ENCODE measurements at regions not wholly inside any gene's neighbourhood (a gene's known extent, or its start where the extent isn't known, plus 50 kb on each side); places are given as distances from the start of the nearest gene placed in this dataset.

DNA sequence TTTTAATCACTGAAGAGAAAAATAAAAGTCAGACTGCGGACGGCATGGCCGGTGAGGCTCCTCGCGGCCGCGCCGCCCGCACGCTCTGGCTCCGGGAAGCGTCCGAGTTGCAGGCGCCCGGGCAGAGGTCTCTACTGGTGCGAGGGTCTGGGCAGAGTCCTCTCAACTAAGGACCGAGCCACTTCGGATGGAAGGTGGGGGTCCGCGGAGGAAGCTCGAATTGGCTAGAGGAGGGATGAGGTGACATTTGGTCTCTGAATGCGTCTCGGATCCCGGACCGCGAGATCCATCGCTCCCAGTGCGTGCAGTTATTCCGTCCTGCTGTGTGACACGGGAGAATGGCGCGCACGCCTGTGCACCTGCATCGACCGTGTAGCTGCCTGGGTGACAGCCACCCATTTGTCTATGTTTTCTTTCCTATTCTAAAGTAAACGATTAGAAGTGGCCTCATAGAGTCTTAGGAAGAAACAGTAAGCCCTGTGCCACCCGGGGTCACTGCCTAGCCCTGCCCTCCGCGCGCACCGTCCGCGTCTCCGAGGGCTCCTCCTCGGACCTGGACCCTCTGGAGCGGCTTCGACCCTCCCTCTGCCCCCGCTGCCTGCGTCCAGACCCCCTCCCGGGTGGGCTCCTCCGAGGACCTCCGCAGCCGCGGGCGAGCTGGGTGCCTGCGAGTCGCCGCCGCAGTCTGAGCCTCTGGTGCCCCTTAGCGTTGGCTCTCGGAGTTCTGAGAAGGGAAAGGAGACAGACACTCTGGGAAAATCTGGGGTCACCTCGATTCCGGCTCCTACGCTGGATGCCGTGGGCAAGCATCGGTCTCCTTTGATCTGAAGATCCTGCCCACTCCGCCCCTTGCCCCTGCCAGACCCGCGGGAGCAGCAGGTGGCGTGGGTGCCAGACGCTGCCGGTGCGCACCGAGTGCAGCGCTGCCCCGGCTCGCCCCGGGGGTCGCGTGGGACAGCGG is 347.4 kb downstream of the LIG4 start:
- H3K4me3 ChIP-seq (ENCODE audit: low read length in 2 of 2) = no peak overlapping the region
- H3K4me3 Mint-ChIP-seq = peak overlapping the region in 5 of 8 donors; percentile 25 to 65 (median 57)
- POLR2A ChIA-PET (ENCODE audit: partially characterized antibody) = no interaction called here

DNA sequence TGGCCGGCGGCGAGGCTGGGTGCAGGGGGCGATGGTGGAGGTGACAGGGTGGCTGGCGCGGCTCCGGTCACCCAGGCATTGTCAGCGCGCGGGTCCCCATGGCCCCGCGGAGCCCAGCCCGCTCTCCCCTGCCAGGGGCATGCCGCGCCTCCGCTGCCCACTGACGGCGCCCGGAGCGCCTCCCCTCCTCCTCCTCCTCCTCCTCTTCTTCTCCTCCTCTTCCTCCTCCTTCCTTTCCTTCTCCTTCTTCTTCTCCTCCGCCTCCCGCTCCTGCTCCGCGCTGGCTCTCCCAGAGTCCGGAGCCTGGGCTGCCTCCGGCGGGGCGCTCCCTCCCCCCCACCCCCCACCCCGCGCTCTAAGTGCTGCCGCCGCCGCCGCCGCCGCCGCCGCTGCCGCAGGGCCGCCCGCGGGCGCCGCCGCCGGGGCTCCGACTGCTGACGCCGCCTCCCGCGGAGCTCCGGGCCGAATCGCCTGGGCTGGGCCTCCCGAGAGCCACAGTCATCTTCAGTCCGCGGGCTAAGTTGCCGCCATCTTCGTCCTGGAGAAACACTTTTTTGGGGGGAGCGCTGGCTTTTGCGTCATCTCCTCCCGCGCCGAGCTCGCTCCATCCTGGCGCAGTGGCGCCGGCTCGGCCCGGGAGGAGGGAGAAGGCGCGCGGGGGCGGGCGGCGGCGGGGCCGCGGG is 348.3 kb downstream of the LIG4 start:
- Histone ChIP-seq H3K4me3 (ENCODE audit: low read length in 2 of 2) (no peak overlapping the region), H3K27ac (ENCODE audit: low read depth, low read length) (no peak overlapping the region), H3K4me1 (ENCODE audit: insufficient read depth, low read length) (peaks cover 3% of the 10 kb centered on the region), H3K36me3 (ENCODE audit: insufficient read depth, low read length) (no peaks in the 10 kb centered on the region), H3K27me3 (ENCODE audit: insufficient read depth, low read length) (no peaks in the 10 kb centered on the region), H3K9me3 (ENCODE audit: control insufficient read depth in 1 of 2, low read length in 2 of 2) (no peaks in the 10 kb centered on the region)
- POLR2A ChIA-PET (ENCODE audit: partially characterized antibody) = no interaction called here
- Mint-ChIP-seq H3K4me1 (peaks cover 0 to 15% (median 3%) of the 10 kb centered on the region in 4 donors), H3K4me3 (peak overlapping the region in 3 of 8 donors; percentile 5 to 44 (median 24)), H3K27ac (no peak overlapping the region), H3K27me3 (peaks cover 18 to 33% of the 10 kb centered on the region in 2 donors), H3K36me3 (no peaks in the 10 kb centered on the region), H3K9me3 (peaks cover 2 to 16% (median 10%) of the 10 kb centered on the region in 8 donors)
- CTCF ChIA-PET (ENCODE audit: partially characterized antibody) = no interaction called here
- DNase-seq = no peak
- intact Hi-C loops (cut with micrococcal nuclease) = no loop called here

More for the DNA sequence above, 347.4 kb downstream of the LIG4 start:
- no peak overlapping the region for H3K27ac Mint-ChIP-seq
- CTCF ChIA-PET (ENCODE audit: partially characterized antibody) = no interaction called here
- H3K27me3 ChIP-seq (ENCODE audit: insufficient read depth, low read length) = no peaks in the 10 kb centered on the region
- H3K9me3 Mint-ChIP-seq = peaks cover 2 to 16% (median 10%) of the 10 kb centered on the region in 8 donors
- H3K4me1 Mint-ChIP-seq = peaks cover 0 to 15% (median 3%) of the 10 kb centered on the region in 4 donors
- no peaks in the 10 kb centered on the region for H3K9me3 ChIP-seq (ENCODE audit: control insufficient read depth in 1 of 2, low read length in 2 of 2)
- H3K27me3 Mint-ChIP-seq = peaks cover 18 to 33% of the 10 kb centered on the region in 2 donors
- no peak overlapping the region for H3K27ac ChIP-seq (ENCODE audit: low read depth, low read length)
- intact Hi-C loops (cut with micrococcal nuclease) = no loop called here
- peaks cover 3% of the 10 kb centered on the region for H3K4me1 ChIP-seq (ENCODE audit: insufficient read depth, low read length)
- H3K36me3 Mint-ChIP-seq = no peaks in the 10 kb centered on the region
- no peaks in the 10 kb centered on the region for H3K36me3 ChIP-seq (ENCODE audit: insufficient read depth, low read length)
- DNase-seq = no peak

DNA sequence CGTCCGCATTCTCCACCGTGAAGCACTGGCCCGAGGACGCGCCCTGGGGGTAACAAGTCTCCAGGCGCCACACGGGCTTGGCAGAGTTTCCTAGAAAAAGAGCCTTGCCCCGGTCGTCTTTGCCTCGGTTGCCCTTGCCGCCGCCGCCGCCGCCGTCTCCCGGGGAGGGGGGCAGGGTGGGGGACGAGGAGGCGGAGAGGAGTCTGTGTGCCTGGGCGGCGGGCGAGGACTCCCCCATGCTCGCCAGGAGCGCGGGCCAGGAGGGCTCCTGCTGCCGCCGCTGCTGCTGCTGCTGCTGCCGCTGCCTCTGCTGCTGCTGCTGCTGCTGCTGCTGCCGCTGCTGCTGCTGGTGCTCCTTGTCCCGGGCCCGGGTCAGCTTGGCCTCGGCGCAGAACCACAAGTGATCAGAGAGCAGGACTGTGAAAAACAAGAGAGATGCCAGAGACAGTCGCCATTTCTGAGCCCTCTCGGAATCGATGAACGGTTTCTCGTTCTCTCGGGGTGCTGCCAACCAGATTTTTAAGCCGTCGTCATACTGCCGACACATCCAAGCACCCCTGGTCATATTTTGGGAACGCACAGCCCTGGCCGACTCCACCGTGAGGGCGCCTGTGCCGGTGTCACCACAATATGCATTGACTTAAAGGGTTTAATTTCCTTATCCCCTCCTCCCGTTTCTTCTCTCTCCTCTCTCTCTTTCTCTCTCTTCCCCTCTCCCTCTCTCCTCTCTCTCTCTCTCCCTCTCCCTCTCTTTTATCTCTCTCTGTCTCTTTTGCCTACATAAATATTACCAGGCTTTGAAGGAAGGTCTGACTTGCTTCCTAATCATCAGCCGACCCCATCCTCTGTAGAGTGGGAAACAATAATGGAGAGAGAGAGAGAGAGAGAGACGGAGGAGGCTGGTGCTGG is 349.1 kb downstream of the LIG4 start:
- DNase-seq = no peak
- peaks cover 18 to 33% of the 10 kb centered on the region in 2 donors for H3K27me3 Mint-ChIP-seq
- peaks cover 0 to 15% (median 3%) of the 10 kb centered on the region in 4 donors for H3K4me1 Mint-ChIP-seq
- H3K4me3 Mint-ChIP-seq = peak overlapping the region in 4 of 8 donors; percentile 5 to 44 (median 21)
- H3K27ac Mint-ChIP-seq = no peak overlapping the region
- H3K36me3 Mint-ChIP-seq = no peaks in the 10 kb centered on the region
- H3K9me3 Mint-ChIP-seq = peaks cover 2 to 16% (median 10%) of the 10 kb centered on the region in 8 donors
- Histone ChIP-seq H3K9me3 (ENCODE audit: control insufficient read depth in 1 of 2, low read length in 2 of 2) (no peaks in the 10 kb centered on the region), H3K4me1 (ENCODE audit: insufficient read depth, low read length) (peaks cover 3% of the 10 kb centered on the region), H3K4me3 (ENCODE audit: low read length in 2 of 2) (no peak overlapping the region), H3K27ac (ENCODE audit: low read depth, low read length) (no peak overlapping the region), H3K36me3 (ENCODE audit: insufficient read depth, low read length) (no peaks in the 10 kb centered on the region), H3K27me3 (ENCODE audit: insufficient read depth, low read length) (no peaks in the 10 kb centered on the region)
- ChIA-PET POLR2A (ENCODE audit: partially characterized antibody) (no interaction called here), CTCF (ENCODE audit: partially characterized antibody) (no interaction called here)
- intact Hi-C loops (cut with micrococcal nuclease) = no loop called here

DNA sequence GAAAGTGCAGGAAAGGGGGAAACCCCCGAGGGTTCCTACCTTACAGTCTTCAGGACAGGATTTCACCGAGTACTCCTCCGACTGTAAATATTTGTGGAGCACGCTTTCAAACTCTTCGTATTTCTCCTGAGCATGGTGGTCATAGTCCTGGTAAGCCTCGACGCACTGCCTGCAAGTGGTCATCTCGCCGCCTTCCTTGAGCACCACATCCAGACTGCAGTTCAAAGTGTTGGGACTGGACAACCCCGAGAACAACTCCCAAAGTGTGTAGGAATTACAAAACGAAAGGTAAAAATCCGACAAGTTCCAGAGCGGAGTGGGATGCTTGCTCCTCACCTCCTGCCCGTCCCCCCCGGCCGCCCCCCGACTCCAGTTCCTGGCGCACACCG is 349.7 kb downstream of the LIG4 start:
- Mint-ChIP-seq H3K4me3 (peak overlapping the region in 2 of 8 donors; percentile 32 to 47), H3K9me3 (peaks cover 2 to 16% (median 10%) of the 10 kb centered on the region in 8 donors), H3K36me3 (no peaks in the 10 kb centered on the region), H3K4me1 (peaks cover 0 to 15% (median 3%) of the 10 kb centered on the region in 4 donors), H3K27me3 (peaks cover 18 to 33% of the 10 kb centered on the region in 2 donors), H3K27ac (no peak overlapping the region)
- H3K27me3 ChIP-seq (ENCODE audit: insufficient read depth, low read length) = no peaks in the 10 kb centered on the region
- H3K4me3 ChIP-seq (ENCODE audit: low read length in 2 of 2) = no peak overlapping the region
- intact Hi-C loops (cut with micrococcal nuclease) = no loop called here
- no peak overlapping the region for H3K27ac ChIP-seq (ENCODE audit: low read depth, low read length)
- CTCF ChIA-PET (ENCODE audit: partially characterized antibody) = no interaction called here
- no peaks in the 10 kb centered on the region for H3K9me3 ChIP-seq (ENCODE audit: control insufficient read depth in 1 of 2, low read length in 2 of 2)
- DNase-seq = no peak
- no peaks in the 10 kb centered on the region for H3K36me3 ChIP-seq (ENCODE audit: insufficient read depth, low read length)
- POLR2A ChIA-PET (ENCODE audit: partially characterized antibody) = no interaction called here
- peaks cover 3% of the 10 kb centered on the region for H3K4me1 ChIP-seq (ENCODE audit: insufficient read depth, low read length)

DNA sequence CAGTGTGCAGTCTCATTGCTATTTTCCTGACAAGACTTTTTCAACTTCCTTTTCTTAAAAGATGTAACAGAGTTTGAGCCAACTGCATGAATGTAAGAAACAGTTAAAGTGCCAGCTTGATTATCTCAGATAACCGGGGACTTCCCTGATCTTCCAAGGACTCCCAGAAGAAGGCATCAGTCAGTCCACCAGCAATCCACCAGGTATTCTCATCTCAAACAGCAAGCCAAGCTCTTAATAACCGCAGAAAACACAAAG is 350.1 kb downstream of the LIG4 start:
- peaks cover 2 to 16% (median 9%) of the 10 kb centered on the region in 8 donors for H3K9me3 Mint-ChIP-seq
- H3K36me3 Mint-ChIP-seq = no peaks in the 10 kb centered on the region
- H3K27ac Mint-ChIP-seq = no peak overlapping the region
- CTCF ChIA-PET (ENCODE audit: partially characterized antibody) = no interaction called here
- peak overlapping the region in 3 of 8 donors; percentile 32 to 47 (median 32) for H3K4me3 Mint-ChIP-seq
- peaks cover 0 to 15% (median 3%) of the 10 kb centered on the region in 4 donors for H3K4me1 Mint-ChIP-seq
- intact Hi-C loops (cut with micrococcal nuclease) = no loop called here
- no peaks in the 10 kb centered on the region for H3K36me3 ChIP-seq (ENCODE audit: insufficient read depth, low read length)
- no peak overlapping the region for H3K4me3 ChIP-seq (ENCODE audit: low read length in 2 of 2)
- H3K27me3 Mint-ChIP-seq = peaks cover 18 to 31% of the 10 kb centered on the region in 2 donors
- POLR2A ChIA-PET (ENCODE audit: partially characterized antibody) = no interaction called here
- H3K27ac ChIP-seq (ENCODE audit: low read depth, low read length) = no peak overlapping the region
- no peaks in the 10 kb centered on the region for H3K27me3 ChIP-seq (ENCODE audit: insufficient read depth, low read length)
- peaks cover 3% of the 10 kb centered on the region for H3K4me1 ChIP-seq (ENCODE audit: insufficient read depth, low read length)
- H3K9me3 ChIP-seq (ENCODE audit: control insufficient read depth in 1 of 2, low read length in 2 of 2) = no peaks in the 10 kb centered on the region
- no peak for DNase-seq

DNA sequence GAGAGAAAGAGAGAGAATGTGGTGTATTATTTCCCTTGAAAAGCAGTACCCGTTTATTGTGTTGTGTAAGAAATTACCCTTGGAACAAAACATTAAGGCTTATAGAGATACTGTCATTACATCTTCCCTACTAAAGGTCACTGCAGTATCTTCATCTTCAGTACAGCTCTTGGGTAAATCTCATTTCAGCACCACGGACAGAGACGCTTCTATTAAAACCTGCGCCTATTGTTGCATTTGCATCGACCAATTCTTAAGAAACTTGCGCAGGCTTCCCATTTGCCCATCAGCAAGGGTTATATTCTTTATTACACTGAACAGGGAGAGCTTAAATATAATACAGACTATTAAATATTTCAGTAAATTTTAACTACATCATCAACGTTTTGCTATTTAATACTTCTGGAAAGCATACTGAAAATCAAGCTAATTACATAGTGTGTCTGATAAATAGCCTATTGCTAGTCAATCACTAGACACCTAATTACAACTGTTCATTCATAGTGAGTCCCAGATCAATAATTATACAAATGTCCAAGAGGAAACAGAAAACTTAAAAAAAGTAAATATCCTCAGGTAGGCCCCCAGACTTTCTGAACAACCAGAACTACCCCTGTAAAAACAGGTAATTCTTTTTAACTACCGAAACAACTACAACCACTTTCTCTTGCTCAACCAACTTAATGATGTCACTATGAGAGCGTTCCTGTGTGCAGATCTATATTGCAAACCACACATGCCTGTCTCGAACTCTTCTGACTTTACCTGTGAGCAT is 350.6 kb downstream of the LIG4 start:
- no peaks in the 10 kb centered on the region for H3K27me3 ChIP-seq (ENCODE audit: insufficient read depth, low read length)
- H3K4me3 ChIP-seq (ENCODE audit: low read length in 2 of 2) = no peak overlapping the region
- Mint-ChIP-seq H3K27ac (no peak overlapping the region), H3K9me3 (peaks cover 0 to 16% (median 7%) of the 10 kb centered on the region in 8 donors), H3K4me3 (peak overlapping the region in 2 of 8 donors; percentile 9 to 47), H3K27me3 (peaks cover 18 to 26% of the 10 kb centered on the region in 2 donors), H3K36me3 (no peaks in the 10 kb centered on the region), H3K4me1 (peaks cover 0 to 15% (median 3%) of the 10 kb centered on the region in 4 donors)
- ChIA-PET CTCF (ENCODE audit: partially characterized antibody) (no interaction called here), POLR2A (ENCODE audit: partially characterized antibody) (no interaction called here)
- peaks cover 3% of the 10 kb centered on the region for H3K4me1 ChIP-seq (ENCODE audit: insufficient read depth, low read length)
- no peak overlapping the region for H3K27ac ChIP-seq (ENCODE audit: low read depth, low read length)
- no peaks in the 10 kb centered on the region for H3K9me3 ChIP-seq (ENCODE audit: control insufficient read depth in 1 of 2, low read length in 2 of 2)
- H3K36me3 ChIP-seq (ENCODE audit: insufficient read depth, low read length) = no peaks in the 10 kb centered on the region
- no peak for DNase-seq
- intact Hi-C loops (cut with micrococcal nuclease) = no loop called here

Data from CD4-positive, alpha-beta memory T cell (primary cell).